Colonic mucosa (tissue), 4 donors: ENCODE measurements at regions not wholly inside any gene's neighbourhood (a gene's known extent, or its start where the extent isn't known, plus 50 kb on each side); places are given as distances from the start of the nearest gene placed in this dataset.
"Not testable (repeated sequence)": the region's sequence is repeated elsewhere in the genome, so short reads cannot be mapped to it uniquely, and the experiment has no call there.

Experiments
- DNase-seq: peaks from one replicate; pipeline ENCODE4 v3.0.0-alpha.2; 2020
- H3K27ac ChIP-seq: fragments of 200-600 bp; one replicate; pipeline ENCODE4 v1.8.0; 2021
- H3K27me3 ChIP-seq: fragments of 200-600 bp; one replicate; pipeline ENCODE4 v1.8.0; 2021
- H3K36me3 ChIP-seq: fragments of 200-600 bp; one replicate; pipeline ENCODE4 v1.8.0; 2021
- H3K4me1 ChIP-seq: fragments of 200-600 bp; one replicate; pipeline ENCODE4 v1.8.0; 2021; ENCODE audit warnings: mild to moderate bottlenecking
- H3K4me3 ChIP-seq: fragments of 200-600 bp; one replicate; pipeline ENCODE4 v1.8.0; 2021
- H3K9ac ChIP-seq, 2 donors: one replicate each; pipeline ENCODE4 v1.7.0; 2013; ENCODE audit warnings: control low read depth in 2 of 2, low read depth in 2 of 2, low read length in 2 of 2
- H3K9me3 ChIP-seq: fragments of 200-600 bp; one replicate; pipeline ENCODE4 v1.8.0; 2021
- intact Hi-C: fragments of 100-400 bp; cut with DNase I; formaldehyde crosslinking; loops from one replicate; pipeline ENCODE4 v1.14.1; 2022
- TF ChIP-seq, protein P1 (sequence below): fragments of 200-600 bp; IDR thresholded peaks from one replicate; pipeline ENCODE4 v1.8.0; 2022; ENCODE audit warnings: antibody characterized with exemption, mild to moderate bottlenecking
- donor health status: healthy.
- donor health status: DM: no; HTN: no; CAD: no.
- donor health status: DM: no; HTN: no; CAD: no.

DNA sequence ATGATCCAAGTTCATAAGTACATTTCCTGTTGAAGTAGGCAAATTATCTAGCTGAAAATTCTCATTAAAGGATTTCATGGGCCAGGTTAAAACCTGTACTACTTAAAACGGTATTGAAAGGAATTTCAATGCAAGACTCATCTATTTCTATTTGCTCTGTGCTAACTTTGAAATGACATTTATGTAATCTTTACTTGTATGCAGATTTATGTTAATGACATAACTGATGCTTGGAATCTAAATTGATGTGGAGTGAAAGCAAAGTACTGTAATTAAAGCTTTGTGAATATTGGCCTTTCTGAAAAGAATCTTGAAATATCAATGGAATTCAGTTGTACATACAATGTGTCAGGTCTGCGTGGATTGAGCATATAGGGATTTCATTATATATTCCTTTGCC is 390.0 kb downstream of the CPS1 start:
- no peak overlapping the region for H3K4me3 ChIP-seq
- no peaks in the 10 kb centered on the region for H3K27me3 ChIP-seq
- no peak overlapping the region for H3K9ac ChIP-seq
- TF ChIP-seq, protein P1, sequence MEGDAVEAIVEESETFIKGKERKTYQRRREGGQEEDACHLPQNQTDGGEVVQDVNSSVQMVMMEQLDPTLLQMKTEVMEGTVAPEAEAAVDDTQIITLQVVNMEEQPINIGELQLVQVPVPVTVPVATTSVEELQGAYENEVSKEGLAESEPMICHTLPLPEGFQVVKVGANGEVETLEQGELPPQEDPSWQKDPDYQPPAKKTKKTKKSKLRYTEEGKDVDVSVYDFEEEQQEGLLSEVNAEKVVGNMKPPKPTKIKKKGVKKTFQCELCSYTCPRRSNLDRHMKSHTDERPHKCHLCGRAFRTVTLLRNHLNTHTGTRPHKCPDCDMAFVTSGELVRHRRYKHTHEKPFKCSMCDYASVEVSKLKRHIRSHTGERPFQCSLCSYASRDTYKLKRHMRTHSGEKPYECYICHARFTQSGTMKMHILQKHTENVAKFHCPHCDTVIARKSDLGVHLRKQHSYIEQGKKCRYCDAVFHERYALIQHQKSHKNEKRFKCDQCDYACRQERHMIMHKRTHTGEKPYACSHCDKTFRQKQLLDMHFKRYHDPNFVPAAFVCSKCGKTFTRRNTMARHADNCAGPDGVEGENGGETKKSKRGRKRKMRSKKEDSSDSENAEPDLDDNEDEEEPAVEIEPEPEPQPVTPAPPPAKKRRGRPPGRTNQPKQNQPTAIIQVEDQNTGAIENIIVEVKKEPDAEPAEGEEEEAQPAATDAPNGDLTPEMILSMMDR: no peak
- H3K4me1 ChIP-seq: no peaks in the 10 kb centered on the region
- no peaks in the 10 kb centered on the region for H3K36me3 ChIP-seq
- no peak for DNase-seq
- intact Hi-C loops: no loop called here
- H3K27ac ChIP-seq: no peak overlapping the region
- no peaks in the 10 kb centered on the region for H3K9me3 ChIP-seq

DNA sequence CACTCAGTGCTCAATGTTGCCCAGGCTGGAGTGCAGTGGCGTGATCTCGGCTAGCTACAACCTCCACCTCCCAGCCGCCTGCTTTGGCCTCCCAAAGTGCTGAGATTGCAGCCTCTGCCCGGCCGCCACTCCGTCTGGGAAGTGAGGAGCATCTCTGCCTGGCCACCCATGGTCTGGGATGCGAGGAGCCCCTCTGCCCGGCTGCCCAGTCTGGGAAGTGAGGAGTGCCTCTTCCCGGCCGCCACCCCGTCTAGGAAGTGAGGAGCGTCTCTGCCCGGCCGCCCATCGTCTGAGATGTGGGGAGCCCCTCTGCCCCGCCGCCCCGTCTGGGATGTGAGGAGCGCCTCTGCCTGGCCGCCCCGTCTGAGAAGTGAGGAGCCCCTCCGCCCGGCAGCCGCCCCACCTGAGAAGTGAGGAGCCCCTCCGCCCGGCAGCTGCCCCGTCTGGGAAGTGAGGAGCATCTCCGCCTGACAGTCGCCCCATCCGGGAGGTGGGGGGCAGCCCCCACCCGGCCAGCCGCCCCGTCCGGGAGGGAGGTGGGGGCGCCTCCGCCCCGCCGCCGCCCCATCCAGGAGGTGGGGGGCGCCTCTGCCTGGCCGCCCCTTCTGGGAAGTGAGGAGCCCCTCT is 394.1 kb downstream of the CPS1 start:
- H3K9ac ChIP-seq, H3K36me3 ChIP-seq, H3K27me3 ChIP-seq, H3K4me1 ChIP-seq, H3K9me3 ChIP-seq, intact Hi-C loops, DNase-seq, H3K27ac ChIP-seq, H3K4me3 ChIP-seq: not testable (repeated sequence)

DNA sequence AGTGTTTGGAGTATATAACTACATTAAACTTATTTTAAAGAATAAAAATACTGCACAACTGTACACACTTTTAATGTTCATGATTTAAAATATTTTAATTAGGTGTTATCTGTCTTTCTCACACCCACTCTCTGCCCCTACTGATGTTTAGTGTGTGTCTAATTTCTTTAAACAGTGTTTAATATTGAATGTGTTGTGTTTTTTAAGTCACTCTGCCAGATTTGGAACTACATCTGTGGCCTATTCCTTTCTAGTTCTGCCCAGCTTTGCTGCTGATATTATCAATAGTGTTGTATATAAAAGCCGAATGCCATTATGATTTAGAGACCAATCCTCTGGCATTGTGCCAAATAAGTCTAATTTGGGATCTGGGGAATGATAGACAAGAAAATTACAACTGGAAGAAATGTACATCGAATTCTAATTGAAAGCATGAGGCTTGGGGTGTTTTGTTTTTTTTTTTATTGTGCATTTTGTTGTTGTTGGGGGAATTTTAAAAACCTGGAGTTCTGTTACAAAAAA is 398.0 kb downstream of the CPS1 start:
- H3K9ac ChIP-seq: no peak overlapping the region
- DNase-seq: no peak
- H3K27ac ChIP-seq: no peak overlapping the region
- intact Hi-C loops: no loop called here
- no peaks in the 10 kb centered on the region for H3K27me3 ChIP-seq
- TF ChIP-seq, protein P1: no peak
- H3K4me1 ChIP-seq: no peaks in the 10 kb centered on the region
- H3K36me3 ChIP-seq: no peaks in the 10 kb centered on the region
- H3K9me3 ChIP-seq: no peaks in the 10 kb centered on the region
- no peak overlapping the region for H3K4me3 ChIP-seq

- no peak for DNase-seq
- no peak overlapping the region for H3K27ac ChIP-seq
- H3K9me3 ChIP-seq: no peaks in the 10 kb centered on the region
- TF ChIP-seq, protein P1: no peak
- no peaks in the 10 kb centered on the region for H3K4me1 ChIP-seq
- H3K36me3 ChIP-seq: no peaks in the 10 kb centered on the region
- intact Hi-C loops: no loop called here
- H3K27me3 ChIP-seq: no peaks in the 10 kb centered on the region
- no peak overlapping the region for H3K9ac ChIP-seq
- no peak overlapping the region for H3K4me3 ChIP-seq
Measured at GRCh38 chr2:210955591-210955990, 399.2 kb downstream of the CPS1 start.

- no peak overlapping the region for H3K9ac ChIP-seq
- no peaks in the 10 kb centered on the region for H3K4me1 ChIP-seq
- no peaks in the 10 kb centered on the region for H3K27me3 ChIP-seq
- no peaks in the 10 kb centered on the region for H3K36me3 ChIP-seq
- no peak overlapping the region for H3K4me3 ChIP-seq
- no peak for DNase-seq
- H3K9me3 ChIP-seq: no peaks in the 10 kb centered on the region
- intact Hi-C loops: no loop called here
- TF ChIP-seq, protein P1: no peak
- no peak overlapping the region for H3K27ac ChIP-seq
Measured at GRCh38 chr2:210956101-210956500, 399.7 kb downstream of the CPS1 start.

DNA sequence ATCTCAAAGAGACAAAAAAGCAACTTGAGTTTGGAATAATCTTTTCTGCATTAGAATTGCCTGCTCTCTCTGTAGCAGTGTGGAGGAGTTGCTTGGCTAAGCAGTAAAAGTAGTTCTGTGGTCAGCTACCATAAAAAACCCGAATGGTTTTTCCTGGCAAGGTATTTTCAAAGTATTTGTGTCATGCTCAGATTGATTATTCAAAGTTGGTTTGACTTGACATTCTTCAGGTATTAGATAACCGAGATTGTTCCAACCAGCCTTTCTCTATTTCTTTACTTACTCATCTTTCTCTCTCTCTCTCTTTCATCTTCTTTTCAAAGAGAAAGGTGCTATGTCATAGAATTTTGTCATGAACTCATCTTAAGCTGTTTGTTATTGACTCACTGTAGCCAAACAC is 404.9 kb downstream of the CPS1 start:
- Histone ChIP-seq H3K9me3 (no peaks in the 10 kb centered on the region), H3K27ac (no peak overlapping the region), H3K4me3 (no peak overlapping the region), H3K9ac (no peak overlapping the region), H3K27me3 (no peaks in the 10 kb centered on the region), H3K36me3 (no peaks in the 10 kb centered on the region), H3K4me1 (no peaks in the 10 kb centered on the region)
- TF ChIP-seq, protein P1: no peak
- no peak for DNase-seq
- intact Hi-C loops: no loop called here
